ENCODE measurements at regions not wholly inside any gene's neighbourhood (a gene's known extent, or its start where the extent isn't known, plus 50 kb on each side); places are given as distances from the start of the nearest gene placed in this dataset.

GRCh38 chr12:59980476-59980875, 384.6 kb downstream of the SLC16A7 start (continued):
- no peak for TF ChIP-seq CHD7 (IDR thresholded peaks at IDR 0.05; ENCODE audit: insufficient replicate concordance, low read length)
- no peak for TF ChIP-seq CTBP2 (IDR thresholded peaks at IDR 0.05; ENCODE audit: borderline replicate concordance, insufficient read depth, insufficient read length, low read length)
- no peak for TF ChIP-seq JUN (IDR thresholded peaks at IDR 0.05; ENCODE audit: low read depth, low read length)
- no peak for TF ChIP-seq GABPA (IDR thresholded peaks at IDR 0.05; ENCODE audit: borderline replicate concordance, insufficient read depth, low read length)
- no peak for TF ChIP-seq CTCF (IDR thresholded peaks at IDR 0.05; ENCODE audit: control extremely low read depth in 1 of 3, insufficient read depth in 1 of 3, low read depth in 1 of 3, low read length in 3 of 3)
- TF ChIP-seq CBX8 (IDR thresholded peaks at IDR 0.05; ENCODE audit: borderline replicate concordance, low read depth, low read length), result no peak
- no peak for TF ChIP-seq RNF2 (IDR thresholded peaks at IDR 0.05; ENCODE audit: borderline replicate concordance, low read depth, low read length, missing control alignments, poor library complexity, severe bottlenecking)
